SHP77 treated with DMSO at 0.1 percent for 48 hours (cell line): ENCODE measurements at regions not wholly inside any gene's neighbourhood (a gene's known extent, or its start where the extent isn't known, plus 50 kb on each side); places are given as distances from the start of the nearest gene placed in this dataset.

Source experiments
- DNase-seq: peaks from one replicate; lab custom pipeline; 2025; lab: John Stamatoyannopoulos, UW

DNA sequence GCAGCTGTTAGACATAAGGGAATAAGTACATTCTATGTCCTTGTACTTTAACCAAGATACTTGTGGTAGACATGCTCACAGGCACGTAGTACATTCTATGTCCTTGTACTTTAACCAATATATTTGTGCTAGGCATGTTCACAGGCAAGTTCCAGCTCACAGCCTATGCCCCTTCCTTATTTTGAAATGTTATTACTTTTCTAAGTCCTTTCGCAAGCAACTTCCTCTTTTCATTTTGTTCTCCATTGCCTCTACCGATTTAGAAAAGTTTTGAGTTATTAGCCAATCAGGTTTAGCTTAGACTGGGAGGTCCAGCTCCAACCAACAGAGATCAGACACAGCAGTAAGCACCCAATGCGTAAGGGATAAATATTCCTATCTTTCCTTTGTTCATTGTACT lies 60.1 kb upstream of the NUDT7 start:
- no peak for DNase-seq

DNA sequence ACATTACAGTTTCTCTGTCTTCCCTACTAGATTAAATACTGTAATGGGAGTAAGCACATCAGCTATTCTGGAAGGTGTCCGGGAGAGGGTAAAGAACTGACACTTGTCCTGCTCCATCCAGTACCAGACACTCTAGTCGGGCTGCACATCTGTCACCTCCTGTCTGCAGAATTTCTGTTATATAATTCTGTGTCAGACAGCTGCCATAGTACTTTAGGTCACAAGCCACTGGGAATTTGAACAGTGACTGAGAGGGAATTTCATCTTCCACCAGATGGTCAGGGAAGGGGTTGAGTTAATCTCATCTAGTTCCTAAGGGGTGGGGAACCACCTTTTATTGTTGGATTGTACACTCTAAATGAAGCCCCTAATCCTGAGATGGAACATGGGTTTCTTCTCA lies 58.6 kb upstream of the NUDT7 start:
- no peak for DNase-seq

DNA sequence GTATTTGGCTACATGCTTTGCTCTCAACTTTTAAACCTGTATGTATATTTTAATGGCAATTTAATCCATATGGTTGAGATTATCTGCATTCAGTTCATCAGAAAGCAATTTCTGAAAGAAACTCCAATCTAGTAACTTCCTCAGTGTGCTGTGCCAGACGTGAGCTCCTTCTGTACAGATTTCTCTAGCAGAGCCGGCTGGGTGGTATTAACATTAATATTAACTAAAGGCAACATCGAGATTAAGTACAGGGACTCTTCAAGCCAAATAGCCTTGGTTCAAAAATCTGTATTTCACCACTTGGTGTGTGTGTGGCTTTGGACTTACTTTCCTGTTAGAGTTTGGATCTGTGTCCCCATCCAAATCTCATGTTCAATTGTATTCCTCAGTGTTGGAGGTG lies 55.5 kb upstream of the NUDT7 start:
- no peak for DNase-seq

DNA sequence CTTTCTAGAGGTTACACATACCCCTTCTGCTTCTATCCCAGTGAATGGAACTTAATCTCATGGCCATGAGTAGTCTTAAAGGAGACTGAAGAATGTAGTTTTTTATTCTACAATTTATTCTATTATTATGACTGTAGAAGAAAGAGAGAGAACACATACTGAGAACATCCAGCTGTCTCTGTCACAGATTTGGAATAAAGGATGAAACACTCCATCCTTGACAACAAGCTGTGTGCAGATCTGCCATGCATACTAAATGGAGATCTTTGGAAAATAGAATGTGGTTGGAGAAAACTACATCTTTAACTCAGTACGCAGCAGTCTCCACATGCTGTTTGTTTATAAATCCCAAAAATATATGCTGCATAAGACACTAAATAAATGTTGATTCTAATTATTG lies 54.1 kb upstream of the NUDT7 start:
- DNase-seq: no peak

- no peak for DNase-seq
Measured at GRCh38 chr16:77669057-77669456, 53.3 kb upstream of the NUDT7 start.
